DND-41 (cell line): ENCODE measurements at regions not wholly inside any gene's neighbourhood (a gene's known extent, or its start where the extent isn't known, plus 50 kb on each side); places are given as distances from the start of the nearest gene placed in this dataset.

Experiments
- CTCF ChIP-seq: IDR thresholded peaks from 2 replicates; pipeline ENCODE4 v1.5.1; 2012; ENCODE audit warnings: borderline replicate concordance, low read length, moderate library complexity, mild to moderate bottlenecking; ENCODE audit not compliant: poor library complexity, severe bottlenecking; ENCODE audit errors: extremely low read depth
- EZH2 ChIP-seq: IDR thresholded peaks from 3 replicates; pipeline ENCODE4 v1.6.1; 2012; ENCODE audit warnings: borderline replicate concordance, low read depth, mild to moderate bottlenecking, moderate library complexity, low read length, inconsistent platforms; ENCODE audit not compliant: severe bottlenecking

GRCh38 chr2:43031471-43032212 is 194.8 kb downstream of the ZFP36L2 start:
- TF ChIP-seq CTCF (no peak), EZH2 (no peak)
